ENCODE measurements at regions not wholly inside any gene's neighbourhood (a gene's known extent, or its start where the extent isn't known, plus 50 kb on each side); places are given as distances from the start of the nearest gene placed in this dataset.

- TF ChIP-seq POLR2A (IDR thresholded peaks at IDR 0.05; ENCODE audit: low read depth, low read length), result no peak
- no peak for TF ChIP-seq POLR2AphosphoS5 (IDR thresholded peaks at IDR 0.05; ENCODE audit: low read depth, low read length)
These were observed 350.5 kb upstream of the TBL1XR1 start for GRCh38 chr3:177547711-177548350.
